ENCODE measurements at regions not wholly inside any gene's neighbourhood (a gene's known extent, or its start where the extent isn't known, plus 50 kb on each side); places are given as distances from the start of the nearest gene placed in this dataset.
A peak's percentile ranks its signal among the peaks of the same experiment; 100 is the strongest.

- no peak overlapping the region for H4K8ac ChIP-seq (ENCODE audit: extremely low read depth, insufficient read depth, low read length)
- no peak overlapping the region for H2BK12ac ChIP-seq (ENCODE audit: low read depth, low read length)
- H3K4ac ChIP-seq (replicated peaks; ENCODE audit: insufficient read length, low read depth, low read length): no peak overlapping the region
- no peak overlapping the region for H2AK5ac ChIP-seq (ENCODE audit: low read depth, low read length)
- no peak overlapping the region for H3K56ac ChIP-seq (replicated peaks; ENCODE audit: insufficient read length, low read depth, low read length)
- H4K5ac ChIP-seq (ENCODE audit: insufficient read length, low read depth, low read length): no peak overlapping the region
- H2BK120ac ChIP-seq (replicated peaks; ENCODE audit: low read depth, low read length): no peak overlapping the region
- no peak overlapping the region for H2BK5ac ChIP-seq (ENCODE audit: low read depth, low read length)
- no peaks in the 10 kb centered on the region for H3K36me3 ChIP-seq (ENCODE audit: control insufficient read depth in 2 of 4, insufficient read depth in 4 of 4, low read length in 3 of 4)
- H2BK15ac ChIP-seq (ENCODE audit: low read length): no peak overlapping the region
- no peaks in the 10 kb centered on the region for H3K23me2 ChIP-seq (ENCODE audit: low read depth, low read length)
- H4K20me1 ChIP-seq (replicated peaks in 1 of 2; ENCODE audit: control insufficient read depth in 1 of 2, insufficient read depth in 2 of 2, low read length in 2 of 2): no peaks in the 10 kb centered on the region
- H3K4me3 ChIP-seq (ENCODE audit: extremely low read depth in 1 of 4, insufficient read depth in 2 of 4, low read depth in 3 of 4, low read length in 4 of 4): no peak overlapping the region
- H3K4me2 ChIP-seq (ENCODE audit: insufficient read depth in 1 of 2, low read depth in 2 of 2, low read length in 2 of 2): no peak overlapping the region
- H2BK20ac ChIP-seq (ENCODE audit: low read length): no peak overlapping the region
- no peak overlapping the region for H4K91ac ChIP-seq (replicated peaks; ENCODE audit: insufficient read length, low read length)
- no peak overlapping the region for H3K23ac ChIP-seq (ENCODE audit: insufficient read length)
- CTCF ChIA-PET (ENCODE audit: partially characterized antibody): no interaction called here
- H3K14ac ChIP-seq (ENCODE audit: insufficient read length): no peak overlapping the region
- no peak overlapping the region for H3K18ac ChIP-seq (ENCODE audit: extremely low read depth, low read length)
- no peaks in the 10 kb centered on the region for H3K27me3 ChIP-seq (replicated peaks in 1 of 4; ENCODE audit: control insufficient read depth in 3 of 4, extremely low read depth in 1 of 4, insufficient read depth in 3 of 4, low read length in 3 of 4)
- H3K9ac ChIP-seq (replicated peaks in 1 of 4; ENCODE audit: extremely low read depth in 1 of 4, low read depth in 3 of 4, low read length in 3 of 4): no peak overlapping the region
- H2AFZ ChIP-seq (ENCODE audit: low read length): no peak overlapping the region
- H3K27ac ChIP-seq (ENCODE audit: low read depth, low read length): no peak overlapping the region
- FAIRE-seq (no peak), DNase-seq (ENCODE audit: low read depth in 1 of 2, low spot score in 2 of 2) (no peak)
- no peaks in the 10 kb centered on the region for H3K79me1 ChIP-seq (ENCODE audit: low read depth, low read length)
- TF ChIP-seq ASH2L (IDR thresholded peaks at IDR 0.05; ENCODE audit: low read length) (no peak), MAFK (IDR thresholded peaks at IDR 0.05; ENCODE audit: low read depth, low read length) (peak; percentile 53; the same call in 1 of the 2 replicates), PHF8 (conservative IDR thresholded peaks at IDR 0.05; ENCODE audit: low read depth, low read length) (no peak)
- no peaks in the 10 kb centered on the region for H3K4me1 ChIP-seq (replicated peaks in 1 of 4; ENCODE audit: control insufficient read depth in 3 of 4, insufficient read depth in 4 of 4, low read length in 3 of 4)
- WGBS, 2 experiments (ENCODE audit: extremely low coverage in 1 of 2, insufficient coverage in 1 of 2, insufficient read length in 1 of 2, insufficient replicate concordance in 2 of 2, low coverage in 1 of 2, low lambda C conversion rate in 2 of 2, missing lambda C conversion rate in 1 of 2): 93% methylated on average over 2 of the region's 2 CpGs; no CpG with 5 or more reads in 1 of the 2 experiments
- no peaks in the 10 kb centered on the region for H3K79me2 ChIP-seq (ENCODE audit: control insufficient read depth in 1 of 2, insufficient read depth in 2 of 2, low read length in 2 of 2)
- H3K9me3 ChIP-seq (ENCODE audit: insufficient read depth in 2 of 2, low read depth in 1 of 2, low read length in 1 of 2): no peaks in the 10 kb centered on the region
- POLR2A ChIA-PET (ENCODE audit: partially characterized antibody): no interaction called here
These were observed 796.2 kb downstream of the TLE1 start for GRCh38 chr9:80893190-80893589.
